Activated naive CD8-positive, alpha-beta T cell treated with anti-CD3 and anti-CD28 coated beads, Interleukin-2, amount 10 ng/mL, durations not matched to agents 7 days and 5 days (primary cell): ENCODE measurements at regions not wholly inside any gene's neighbourhood (a gene's known extent, or its start where the extent isn't known, plus 50 kb on each side); places are given as distances from the start of the nearest gene placed in this dataset.

Experiments
- ATAC-seq: fragments of 150-1000 bp; cut with Tn5 transposase; one replicate; pipeline ENCODE4 v1.10.0; 2021; ENCODE audit warnings: low read depth, moderate library complexity
- POLR2A ChIA-PET: fragments of 350-600 bp; sonication (Branson Sonifier 250); formaldehyde crosslinking; loops from one replicate; lab custom pipeline; 2021; ENCODE audit warnings: antibody characterized with exemption; lab: Charles Lee
- DNase-seq: peaks from one replicate; pipeline ENCODE4 v3.0.0; 2021
- H3K27ac Mint-ChIP-seq: one replicate; pipeline ENCODE4 v1.8.0; 2022; ENCODE audit warnings: mild to moderate bottlenecking, mixed read lengths
- H3K27me3 Mint-ChIP-seq: one replicate; pipeline ENCODE4 v1.8.0; 2022; ENCODE audit warnings: mild to moderate bottlenecking, moderate library complexity, mixed read lengths
- H3K36me3 Mint-ChIP-seq: one replicate; pipeline ENCODE4 v1.8.0; 2021; ENCODE audit warnings: mild to moderate bottlenecking, mixed read lengths
- H3K4me1 Mint-ChIP-seq: one replicate; pipeline ENCODE4 v1.8.0; 2021; ENCODE audit warnings: mixed read lengths
- H3K4me3 Mint-ChIP-seq: one replicate; pipeline ENCODE4 v1.8.0; 2022; ENCODE audit warnings: mild to moderate bottlenecking, moderate library complexity, mixed read lengths
- H3K9me3 Mint-ChIP-seq: one replicate; pipeline ENCODE4 v1.8.0; 2021; ENCODE audit warnings: mixed read lengths

- DNase-seq (no peak), ATAC-seq (no peak)
- Mint-ChIP-seq H3K4me1 (no peaks in the 10 kb centered on the region), H3K36me3 (no peaks in the 10 kb centered on the region), H3K27ac (no peak overlapping the region), H3K27me3 (no peaks in the 10 kb centered on the region), H3K4me3 (no peak overlapping the region), H3K9me3 (no peaks in the 10 kb centered on the region)
- POLR2A ChIA-PET, result no interaction called here
Observed at GRCh38 chr2:15797939-15798281, 142.4 kb upstream of the MYCN start.

GRCh38 chr2:15798701-15799431 is 141.5 kb upstream of the MYCN start:
- Mint-ChIP-seq H3K27ac (no peak overlapping the region), H3K4me1 (no peaks in the 10 kb centered on the region), H3K36me3 (no peaks in the 10 kb centered on the region), H3K4me3 (no peak overlapping the region), H3K9me3 (no peaks in the 10 kb centered on the region), H3K27me3 (no peaks in the 10 kb centered on the region)
- no peak for DNase-seq
- POLR2A ChIA-PET, result no interaction called here
- ATAC-seq, result no peak

- POLR2A ChIA-PET, result no interaction called here
- ATAC-seq, result no peak
- no peak for DNase-seq
- no peaks in the 10 kb centered on the region for H3K4me1 Mint-ChIP-seq
- H3K9me3 Mint-ChIP-seq, result no peaks in the 10 kb centered on the region
- H3K36me3 Mint-ChIP-seq, result no peaks in the 10 kb centered on the region
- H3K27ac Mint-ChIP-seq, result no peak overlapping the region
- H3K27me3 Mint-ChIP-seq, result no peaks in the 10 kb centered on the region
- no peak overlapping the region for H3K4me3 Mint-ChIP-seq
Observed at GRCh38 chr2:15799432-15799827, 140.9 kb upstream of the MYCN start.

- Mint-ChIP-seq H3K36me3 (no peaks in the 10 kb centered on the region), H3K4me1 (no peaks in the 10 kb centered on the region), H3K9me3 (no peaks in the 10 kb centered on the region), H3K27me3 (no peaks in the 10 kb centered on the region), H3K4me3 (no peak overlapping the region), H3K27ac (no peak overlapping the region)
- POLR2A ChIA-PET, result no interaction called here
- ATAC-seq (no peak), DNase-seq (no peak)
Observed at GRCh38 chr2:15800495-15801329, 139.6 kb upstream of the MYCN start.

- no peak overlapping the region for H3K4me3 Mint-ChIP-seq
- H3K27ac Mint-ChIP-seq, result no peak overlapping the region
- no peaks in the 10 kb centered on the region for H3K4me1 Mint-ChIP-seq
- no peaks in the 10 kb centered on the region for H3K9me3 Mint-ChIP-seq
- ATAC-seq, result no peak
- no peaks in the 10 kb centered on the region for H3K27me3 Mint-ChIP-seq
- POLR2A ChIA-PET, result no interaction called here
- H3K36me3 Mint-ChIP-seq, result no peaks in the 10 kb centered on the region
- no peak for DNase-seq
Observed at GRCh38 chr2:15801439-15801838, 138.9 kb upstream of the MYCN start.

GRCh38 chr2:15801904-15802303 is 138.4 kb upstream of the MYCN start:
- ATAC-seq (no peak), DNase-seq (no peak)
- Mint-ChIP-seq H3K9me3 (no peaks in the 10 kb centered on the region), H3K36me3 (no peaks in the 10 kb centered on the region), H3K4me1 (no peaks in the 10 kb centered on the region), H3K27ac (no peak overlapping the region), H3K27me3 (no peaks in the 10 kb centered on the region), H3K4me3 (no peak overlapping the region)
- POLR2A ChIA-PET, result no interaction called here

- no peaks in the 10 kb centered on the region for H3K4me1 Mint-ChIP-seq
- ATAC-seq (no peak), DNase-seq (no peak)
- no peak overlapping the region for H3K27ac Mint-ChIP-seq
- no peaks in the 10 kb centered on the region for H3K9me3 Mint-ChIP-seq
- H3K4me3 Mint-ChIP-seq, result no peak overlapping the region
- no peaks in the 10 kb centered on the region for H3K27me3 Mint-ChIP-seq
- H3K36me3 Mint-ChIP-seq, result no peaks in the 10 kb centered on the region
- POLR2A ChIA-PET, result no interaction called here
Observed at GRCh38 chr2:15802657-15803542, 137.4 kb upstream of the MYCN start.

GRCh38 chr2:15803543-15804245 is 136.7 kb upstream of the MYCN start:
- Mint-ChIP-seq H3K36me3 (no peaks in the 10 kb centered on the region), H3K27me3 (no peaks in the 10 kb centered on the region), H3K27ac (no peak overlapping the region), H3K4me3 (no peak overlapping the region), H3K9me3 (no peaks in the 10 kb centered on the region), H3K4me1 (no peaks in the 10 kb centered on the region)
- POLR2A ChIA-PET, result no interaction called here
- DNase-seq, result no peak
- ATAC-seq, result no peak

- Mint-ChIP-seq H3K36me3 (no peaks in the 10 kb centered on the region), H3K4me1 (no peaks in the 10 kb centered on the region)
- ATAC-seq, result no peak
Observed at GRCh38 chr2:15804246-15804619, 136.1 kb upstream of the MYCN start.

GRCh38 chr2:15804691-15805090 is 135.7 kb upstream of the MYCN start:
- POLR2A ChIA-PET, result no interaction called here

More at GRCh38 chr2:15804246-15804619, 136.1 kb upstream of the MYCN start:
- POLR2A ChIA-PET, result no interaction called here
- Mint-ChIP-seq H3K4me3 (no peak overlapping the region), H3K27me3 (no peaks in the 10 kb centered on the region), H3K27ac (no peak overlapping the region), H3K9me3 (no peaks in the 10 kb centered on the region)
- no peak for DNase-seq

GRCh38 chr2:15805206-15805605 is 135.1 kb upstream of the MYCN start:
- Mint-ChIP-seq H3K9me3 (no peaks in the 10 kb centered on the region), H3K4me3 (no peak overlapping the region), H3K27me3 (no peaks in the 10 kb centered on the region), H3K27ac (no peak overlapping the region), H3K36me3 (no peaks in the 10 kb centered on the region), H3K4me1 (no peaks in the 10 kb centered on the region)
- no peak for DNase-seq
- no peak for ATAC-seq
- POLR2A ChIA-PET, result no interaction called here

More at GRCh38 chr2:15804691-15805090, 135.7 kb upstream of the MYCN start:
- no peak for DNase-seq
- no peak for ATAC-seq
- no peaks in the 10 kb centered on the region for H3K36me3 Mint-ChIP-seq
- H3K27ac Mint-ChIP-seq, result no peak overlapping the region
- H3K27me3 Mint-ChIP-seq, result no peaks in the 10 kb centered on the region
- H3K4me3 Mint-ChIP-seq, result no peak overlapping the region
- no peaks in the 10 kb centered on the region for H3K4me1 Mint-ChIP-seq
- H3K9me3 Mint-ChIP-seq, result no peaks in the 10 kb centered on the region

- POLR2A ChIA-PET, result no interaction called here
- ATAC-seq, result no peak
- H3K27me3 Mint-ChIP-seq, result no peaks in the 10 kb centered on the region
Observed at GRCh38 chr2:15805772-15806171, 134.6 kb upstream of the MYCN start.

GRCh38 chr2:15806801-15807417 is 133.4 kb upstream of the MYCN start:
- POLR2A ChIA-PET, result no interaction called here

More at GRCh38 chr2:15805772-15806171, 134.6 kb upstream of the MYCN start:
- Mint-ChIP-seq H3K4me3 (no peak overlapping the region), H3K9me3 (no peaks in the 10 kb centered on the region), H3K27ac (no peak overlapping the region), H3K36me3 (no peaks in the 10 kb centered on the region), H3K4me1 (no peaks in the 10 kb centered on the region)
- DNase-seq, result no peak

More at GRCh38 chr2:15806801-15807417, 133.4 kb upstream of the MYCN start:
- H3K4me3 Mint-ChIP-seq, result no peak overlapping the region
- no peak for ATAC-seq
- H3K36me3 Mint-ChIP-seq, result no peaks in the 10 kb centered on the region
- H3K27me3 Mint-ChIP-seq, result no peaks in the 10 kb centered on the region
- H3K9me3 Mint-ChIP-seq, result no peaks in the 10 kb centered on the region
- no peak overlapping the region for H3K27ac Mint-ChIP-seq
- H3K4me1 Mint-ChIP-seq, result no peaks in the 10 kb centered on the region
- DNase-seq, result no peak
